ENCODE measurements at regions not wholly inside any gene's neighbourhood (a gene's known extent, or its start where the extent isn't known, plus 50 kb on each side); places are given as distances from the start of the nearest gene placed in this dataset.
A peak's percentile ranks its signal among the peaks of the same experiment; 100 is the strongest.

DNA sequence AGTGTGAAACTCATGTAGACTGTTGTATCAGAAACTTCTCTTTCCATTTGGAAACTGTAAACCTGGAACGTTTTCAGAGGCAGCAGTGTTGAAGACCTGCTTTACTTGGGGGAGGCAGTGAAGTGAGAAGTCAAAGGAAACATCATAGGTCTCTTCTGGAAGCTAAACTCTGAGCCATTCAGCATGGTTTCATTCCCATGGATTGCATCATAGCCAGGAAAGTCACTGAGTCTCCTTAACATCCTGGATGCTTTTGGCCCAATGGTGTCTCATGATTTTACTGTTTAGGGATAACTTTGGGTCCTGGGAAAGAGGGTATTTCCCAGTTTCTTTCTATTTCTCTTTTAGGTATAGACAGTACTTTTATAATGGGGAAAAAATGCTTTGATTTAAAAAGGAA lies 153.2 kb upstream of the E2F8 start:
- TF ChIP-seq SMC3 (IDR thresholded peaks at IDR 0.05; ENCODE audit: low read depth, low read length) (no peak), BHLHE40 (IDR thresholded peaks at IDR 0.05; ENCODE audit: low read depth, low read length) (no peak), POLR2A (IDR thresholded peaks at IDR 0.05; ENCODE audit: low read depth, low read length) (no peak), FOS (IDR thresholded peaks at IDR 0.05; ENCODE audit: low read depth, low read length) (no peak), CEBPB (IDR thresholded peaks at IDR 0.05; ENCODE audit: low read depth, low read length) (peak; percentile 99), MAFK (IDR thresholded peaks at IDR 0.05; ENCODE audit: low read depth, low read length) (no peak), RAD21 (IDR thresholded peaks at IDR 0.05; ENCODE audit: low read length) (no peak), NFE2L2 (IDR thresholded peaks at IDR 0.05; ENCODE audit: low read depth, low read length) (no peak), MAZ (IDR thresholded peaks at IDR 0.05; ENCODE audit: borderline replicate concordance, low read depth, low read length) (no peak), RFX5 (IDR thresholded peaks at IDR 0.05; ENCODE audit: low read depth, low read length) (no peak), USF2 (IDR thresholded peaks at IDR 0.05; ENCODE audit: low read depth, low read length) (no peak), RCOR1 (IDR thresholded peaks at IDR 0.05; ENCODE audit: insufficient replicate concordance, low read length) (no peak), MXI1 (IDR thresholded peaks at IDR 0.05; ENCODE audit: borderline replicate concordance, low read depth, low read length) (no peak)
- TF ChIP-seq, protein P1, sequence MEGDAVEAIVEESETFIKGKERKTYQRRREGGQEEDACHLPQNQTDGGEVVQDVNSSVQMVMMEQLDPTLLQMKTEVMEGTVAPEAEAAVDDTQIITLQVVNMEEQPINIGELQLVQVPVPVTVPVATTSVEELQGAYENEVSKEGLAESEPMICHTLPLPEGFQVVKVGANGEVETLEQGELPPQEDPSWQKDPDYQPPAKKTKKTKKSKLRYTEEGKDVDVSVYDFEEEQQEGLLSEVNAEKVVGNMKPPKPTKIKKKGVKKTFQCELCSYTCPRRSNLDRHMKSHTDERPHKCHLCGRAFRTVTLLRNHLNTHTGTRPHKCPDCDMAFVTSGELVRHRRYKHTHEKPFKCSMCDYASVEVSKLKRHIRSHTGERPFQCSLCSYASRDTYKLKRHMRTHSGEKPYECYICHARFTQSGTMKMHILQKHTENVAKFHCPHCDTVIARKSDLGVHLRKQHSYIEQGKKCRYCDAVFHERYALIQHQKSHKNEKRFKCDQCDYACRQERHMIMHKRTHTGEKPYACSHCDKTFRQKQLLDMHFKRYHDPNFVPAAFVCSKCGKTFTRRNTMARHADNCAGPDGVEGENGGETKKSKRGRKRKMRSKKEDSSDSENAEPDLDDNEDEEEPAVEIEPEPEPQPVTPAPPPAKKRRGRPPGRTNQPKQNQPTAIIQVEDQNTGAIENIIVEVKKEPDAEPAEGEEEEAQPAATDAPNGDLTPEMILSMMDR (conservative IDR thresholded peaks at IDR 0.05; ENCODE audit: low read depth, low read length) = no peak
